T-helper 1 cell treated with Interleukin-12 subunit alpha and Interleukin-12 subunit beta and Interleukin-4 antibody, amounts not matched to agents 30 μg/mL and 1 μg/mL, for 36 hours (primary cell): ENCODE measurements at regions not wholly inside any gene's neighbourhood (a gene's known extent, or its start where the extent isn't known, plus 50 kb on each side); places are given as distances from the start of the nearest gene placed in this dataset.

Experiments
- H3K27ac Mint-ChIP-seq: one replicate; pipeline ENCODE4 v1.8.0; 2021; ENCODE audit warnings: mild to moderate bottlenecking, mixed read lengths
- H3K27me3 Mint-ChIP-seq: one replicate; pipeline ENCODE4 v1.8.0; 2021; ENCODE audit warnings: low read depth, mixed read lengths
- H3K36me3 Mint-ChIP-seq: one replicate; pipeline ENCODE4 v1.8.0; 2021; ENCODE audit warnings: low read depth, mixed read lengths
- H3K4me1 Mint-ChIP-seq: one replicate; pipeline ENCODE4 v1.8.0; 2021; ENCODE audit warnings: low read depth, mixed read lengths
- H3K4me3 Mint-ChIP-seq: one replicate; pipeline ENCODE4 v1.8.0; 2021; ENCODE audit warnings: mild to moderate bottlenecking, moderate library complexity, mixed read lengths
- H3K9me3 Mint-ChIP-seq: one replicate; pipeline ENCODE4 v1.8.0; 2021; ENCODE audit warnings: mixed read lengths

GRCh38 chr10:117424883-117425649, 49.8 kb upstream of the PDZD8 start:
- no peaks in the 10 kb centered on the region for H3K27me3 Mint-ChIP-seq

More at GRCh38 chr10:117424883-117425649, 49.8 kb upstream of the PDZD8 start:
- Mint-ChIP-seq H3K36me3 (no peaks in the 10 kb centered on the region), H3K4me1 (no peaks in the 10 kb centered on the region), H3K4me3 (no peak overlapping the region), H3K9me3 (no peaks in the 10 kb centered on the region), H3K27ac (no peak overlapping the region)
